T1000 (cell line): ENCODE measurements at regions not wholly inside any gene's neighbourhood (a gene's known extent, or its start where the extent isn't known, plus 50 kb on each side); places are given as distances from the start of the nearest gene placed in this dataset.
"Not testable (repeated sequence)": the region's sequence is repeated elsewhere in the genome, so short reads cannot be mapped to it uniquely, and the experiment has no call there.

Experiments
- DNase-seq: peaks from one replicate; lab custom pipeline; 2025; ENCODE audit warnings: mixed read lengths; lab: John Stamatoyannopoulos, UW

GRCh38 chr13:37475151-37475550 lies 123.4 kb downstream of the POSTN start:
- no peak for DNase-seq

GRCh38 chr13:37473035-37473434 lies 125.5 kb downstream of the POSTN start:
- DNase-seq, result no peak

GRCh38 chr13:37472266-37472665 lies 126.3 kb downstream of the POSTN start:
- not testable (repeated sequence) for DNase-seq

GRCh38 chr13:37460166-37460565 lies 138.4 kb downstream of the POSTN start:
- DNase-seq, result no peak

- no peak for DNase-seq
Measured at GRCh38 chr13:37457612-37458011, 141.0 kb downstream of the POSTN start.

GRCh38 chr13:37456506-37456905 lies 142.1 kb downstream of the POSTN start:
- no peak for DNase-seq

GRCh38 chr13:37456041-37456440 lies 142.5 kb downstream of the POSTN start:
- DNase-seq, result no peak

- DNase-seq, result no peak
Measured at GRCh38 chr13:37453246-37453645, 145.3 kb downstream of the POSTN start.

GRCh38 chr13:37450276-37450675 lies 148.3 kb downstream of the POSTN start:
- no peak for DNase-seq

- no peak for DNase-seq
Measured at GRCh38 chr13:37448153-37448552, 150.4 kb downstream of the POSTN start.

- no peak for DNase-seq
Measured at GRCh38 chr13:37446503-37446902, 152.1 kb downstream of the POSTN start.

GRCh38 chr13:37443538-37443937 lies 155.0 kb downstream of the POSTN start:
- DNase-seq, result no peak

- DNase-seq, result no peak
Measured at GRCh38 chr13:37442996-37443395, 155.6 kb downstream of the POSTN start.

- DNase-seq, result no peak
Measured at GRCh38 chr13:37435881-37436280, 162.7 kb downstream of the POSTN start.

- no peak for DNase-seq
Measured at GRCh38 chr13:37433086-37433485, 165.5 kb downstream of the POSTN start.

- DNase-seq, result no peak
Measured at GRCh38 chr13:37429976-37430375, 168.6 kb downstream of the POSTN start.

GRCh38 chr13:37427843-37428494 lies 170.6 kb downstream of the POSTN start:
- no peak for DNase-seq

- no peak for DNase-seq
Measured at GRCh38 chr13:37418490-37418889, 180.1 kb downstream of the POSTN start.

- no peak for DNase-seq
Measured at GRCh38 chr13:37417060-37417441, 181.5 kb downstream of the POSTN start.

- no peak for DNase-seq
Measured at GRCh38 chr13:37416291-37417059, 182.1 kb downstream of the POSTN start.

- no peak for DNase-seq
Measured at GRCh38 chr13:37413161-37413560, 185.4 kb downstream of the POSTN start.

- no peak for DNase-seq
Measured at GRCh38 chr13:37412241-37412921, 186.2 kb downstream of the POSTN start.

GRCh38 chr13:37410316-37410715 lies 188.3 kb downstream of the POSTN start:
- DNase-seq, result no peak
